NT2/D1 (cell line): ENCODE measurements at regions not wholly inside any gene's neighbourhood (a gene's known extent, or its start where the extent isn't known, plus 50 kb on each side); places are given as distances from the start of the nearest gene placed in this dataset.
A peak's percentile ranks its signal among the peaks of the same experiment; 100 is the strongest.

Experiments
- DNase-seq: peaks from one replicate; pipeline ENCODE4 v3.0.0-alpha.2; 2011; ENCODE audit warnings: low read depth, low spot score
- H3K27me3 ChIP-seq: 2 replicates; pipeline ENCODE4 v1.6.0; 2011; ENCODE audit warnings: mild to moderate bottlenecking; ENCODE audit not compliant: insufficient read length, insufficient read depth
- H3K36me3 ChIP-seq: 2 replicates; pipeline ENCODE4 v1.6.1; 2011; ENCODE audit warnings: mild to moderate bottlenecking, low read length, mixed read lengths; ENCODE audit not compliant: insufficient read depth, insufficient read length
- H3K4me1 ChIP-seq: 2 replicates; pipeline ENCODE4 v1.5.1; 2011; ENCODE audit not compliant: insufficient read depth, insufficient read length
- H3K4me3 ChIP-seq: 2 replicates; pipeline ENCODE4 v1.5.1; 2011; ENCODE audit warnings: low read depth; ENCODE audit not compliant: insufficient read length
- H3K9ac ChIP-seq: 2 replicates; pipeline ENCODE4 v1.6.0; 2011; ENCODE audit warnings: low read depth; ENCODE audit not compliant: insufficient read length
- H3K9me3 ChIP-seq: 2 replicates; pipeline ENCODE4 v1.5.1; 2011; ENCODE audit warnings: mild to moderate bottlenecking, low read length; ENCODE audit not compliant: insufficient read depth
- SUZ12 ChIP-seq: IDR thresholded peaks from 2 replicates; pipeline ENCODE4 v1.6.1; 2011; ENCODE audit not compliant: insufficient read length, insufficient read depth; ENCODE audit errors: extremely low read depth
- YY1 ChIP-seq: IDR thresholded peaks from 2 replicates; pipeline ENCODE4 v1.6.1; 2011; ENCODE audit not compliant: insufficient read length, insufficient read depth
- ZNF274 ChIP-seq: IDR thresholded peaks from 2 replicates; pipeline ENCODE4 v1.6.1; 2011; ENCODE audit warnings: mild to moderate bottlenecking, low read depth, low read length

GRCh38 chr12:131543040-131543439, 167.8 kb upstream of the SFSWAP start:
- Histone ChIP-seq H3K27me3 (no peaks in the 10 kb centered on the region), H3K9ac (no peak overlapping the region), H3K4me3 (no peak overlapping the region), H3K9me3 (peaks cover 12% of the 10 kb centered on the region; the same call in 1 of the 2 replicates), H3K4me1 (peaks cover 2% of the 10 kb centered on the region), H3K36me3 (no peaks in the 10 kb centered on the region)
- TF ChIP-seq SUZ12 (no peak), ZNF274 (no peak), YY1 (no peak)
- DNase-seq, result no peak

GRCh38 chr12:131547555-131547954, 163.3 kb upstream of the SFSWAP start:
- H3K9me3 ChIP-seq, result peaks cover 12% of the 10 kb centered on the region; the same call in 1 of the 2 replicates
- no peak for DNase-seq
- peaks cover 2% of the 10 kb centered on the region for H3K4me1 ChIP-seq
- no peak overlapping the region for H3K9ac ChIP-seq
- no peaks in the 10 kb centered on the region for H3K27me3 ChIP-seq
- H3K36me3 ChIP-seq, result no peaks in the 10 kb centered on the region
- no peak overlapping the region for H3K4me3 ChIP-seq
- TF ChIP-seq ZNF274 (no peak), YY1 (no peak), SUZ12 (no peak)

- TF ChIP-seq YY1, result no peak
- Histone ChIP-seq H3K4me1 (peaks cover 16% of the 10 kb centered on the region), H3K9ac (no peak overlapping the region), H3K27me3 (no peaks in the 10 kb centered on the region), H3K36me3 (no peaks in the 10 kb centered on the region), H3K4me3 (no peak overlapping the region), H3K9me3 (peaks cover 4% of the 10 kb centered on the region; the same call in 1 of the 2 replicates)
- DNase-seq, result no peak
Observed at GRCh38 chr12:131550121-131550520, 160.8 kb upstream of the SFSWAP start.

GRCh38 chr12:131551675-131552491, 159.0 kb upstream of the SFSWAP start:
- H3K36me3 ChIP-seq, result no peaks in the 10 kb centered on the region
- TF ChIP-seq YY1 (no peak), ZNF274 (no peak), SUZ12 (no peak)
- no peak overlapping the region for H3K9ac ChIP-seq
- no peak for DNase-seq
- no peak overlapping the region for H3K4me3 ChIP-seq
- H3K4me1 ChIP-seq, result peaks cover 29% of the 10 kb centered on the region
- H3K27me3 ChIP-seq, result no peaks in the 10 kb centered on the region
- H3K9me3 ChIP-seq, result no peaks in the 10 kb centered on the region; the same call in 1 of the 2 replicates

GRCh38 chr12:131552492-131552863, 158.4 kb upstream of the SFSWAP start:
- Histone ChIP-seq H3K4me1 (peaks cover 29% of the 10 kb centered on the region), H3K9ac (no peak overlapping the region), H3K27me3 (no peaks in the 10 kb centered on the region), H3K4me3 (no peak overlapping the region), H3K36me3 (no peaks in the 10 kb centered on the region), H3K9me3 (no peaks in the 10 kb centered on the region; the same call in 1 of the 2 replicates)
- TF ChIP-seq SUZ12 (no peak), ZNF274 (no peak), YY1 (no peak)
- DNase-seq, result peak; percentile 64

- Histone ChIP-seq H3K4me3 (no peak overlapping the region), H3K9me3 (no peaks in the 10 kb centered on the region; the same call in 1 of the 2 replicates), H3K27me3 (no peaks in the 10 kb centered on the region), H3K4me1 (peaks cover 29% of the 10 kb centered on the region), H3K9ac (no peak overlapping the region), H3K36me3 (no peaks in the 10 kb centered on the region)
- TF ChIP-seq YY1, result no peak
- TF ChIP-seq ZNF274, result no peak
- no peak for TF ChIP-seq SUZ12
- no peak for DNase-seq
Observed at GRCh38 chr12:131553096-131553777, 157.7 kb upstream of the SFSWAP start.

GRCh38 chr12:131555197-131555846, 155.6 kb upstream of the SFSWAP start:
- Histone ChIP-seq H3K9me3 (no peaks in the 10 kb centered on the region; the same call in 1 of the 2 replicates), H3K27me3 (no peaks in the 10 kb centered on the region), H3K4me1 (peaks cover 29% of the 10 kb centered on the region), H3K36me3 (no peaks in the 10 kb centered on the region), H3K4me3 (no peak overlapping the region), H3K9ac (peak overlapping the region; percentile 23)
- no peak for TF ChIP-seq YY1
- TF ChIP-seq ZNF274, result no peak
- no peak for TF ChIP-seq SUZ12
- DNase-seq, result no peak

GRCh38 chr12:131555866-131556265, 155.0 kb upstream of the SFSWAP start:
- Histone ChIP-seq H3K4me3 (no peak overlapping the region), H3K9me3 (no peaks in the 10 kb centered on the region; the same call in 1 of the 2 replicates), H3K27me3 (no peaks in the 10 kb centered on the region), H3K36me3 (no peaks in the 10 kb centered on the region), H3K4me1 (peaks cover 32% of the 10 kb centered on the region), H3K9ac (peak overlapping the region; percentile 36)
- DNase-seq, result no peak
- TF ChIP-seq SUZ12 (no peak), ZNF274 (no peak), YY1 (no peak)
